Parathyroid adenoma (tissue), 2 donors: ENCODE measurements at regions not wholly inside any gene's neighbourhood (a gene's known extent, or its start where the extent isn't known, plus 50 kb on each side); places are given as distances from the start of the nearest gene placed in this dataset.

Source experiments
- H2AFZ ChIP-seq: fragments of 300-600 bp; sonication (generic); one replicate; pipeline ENCODE4 v1.7.0; 2017; ENCODE audit warnings: antibody characterized with exemption, mild to moderate bottlenecking
- H3K27ac ChIP-seq: fragments of 300-600 bp; sonication (generic); one replicate; pipeline ENCODE4 v1.7.0; 2017
- H3K27me3 ChIP-seq: fragments of 300-600 bp; sonication (generic); one replicate; pipeline ENCODE4 v1.7.0; 2017; ENCODE audit warnings: low read length; ENCODE audit not compliant: control insufficient read depth, insufficient read depth
- H3K36me3 ChIP-seq: fragments of 300-600 bp; sonication (generic); one replicate; pipeline ENCODE4 v1.7.0; 2017; ENCODE audit warnings: low read length; ENCODE audit not compliant: control insufficient read depth, insufficient read depth
- H3K4me1 ChIP-seq: fragments of 300-600 bp; sonication (generic); one replicate; pipeline ENCODE4 v1.7.0; 2017; ENCODE audit warnings: control low read depth
- H3K4me2 ChIP-seq: fragments of 300-600 bp; sonication (generic); one replicate; pipeline ENCODE4 v1.7.0; 2017; ENCODE audit warnings: low read length
- H3K4me3 ChIP-seq: fragments of 300-600 bp; sonication (generic); one replicate; pipeline ENCODE4 v1.7.0; 2017; ENCODE audit warnings: low read depth, low read length
- H3K79me2 ChIP-seq: fragments of 300-600 bp; sonication (generic); one replicate; pipeline ENCODE4 v1.7.0; 2017; ENCODE audit warnings: control low read depth
- H3K9ac ChIP-seq: fragments of 300-600 bp; sonication (generic); one replicate; pipeline ENCODE4 v1.7.0; 2017; ENCODE audit warnings: mild to moderate bottlenecking
- H3K9me3 ChIP-seq: fragments of 300-600 bp; sonication (generic); one replicate; pipeline ENCODE4 v1.7.0; 2017; ENCODE audit warnings: low read length; ENCODE audit not compliant: control insufficient read depth
- TF ChIP-seq, protein P1 (sequence below): fragments of 300-600 bp; sonication (generic); IDR thresholded peaks from one replicate; pipeline ENCODE4 v1.7.0; 2017; ENCODE audit warnings: antibody characterized with exemption, mild to moderate bottlenecking
- donor health status: primary hyperparathyroidism.

DNA sequence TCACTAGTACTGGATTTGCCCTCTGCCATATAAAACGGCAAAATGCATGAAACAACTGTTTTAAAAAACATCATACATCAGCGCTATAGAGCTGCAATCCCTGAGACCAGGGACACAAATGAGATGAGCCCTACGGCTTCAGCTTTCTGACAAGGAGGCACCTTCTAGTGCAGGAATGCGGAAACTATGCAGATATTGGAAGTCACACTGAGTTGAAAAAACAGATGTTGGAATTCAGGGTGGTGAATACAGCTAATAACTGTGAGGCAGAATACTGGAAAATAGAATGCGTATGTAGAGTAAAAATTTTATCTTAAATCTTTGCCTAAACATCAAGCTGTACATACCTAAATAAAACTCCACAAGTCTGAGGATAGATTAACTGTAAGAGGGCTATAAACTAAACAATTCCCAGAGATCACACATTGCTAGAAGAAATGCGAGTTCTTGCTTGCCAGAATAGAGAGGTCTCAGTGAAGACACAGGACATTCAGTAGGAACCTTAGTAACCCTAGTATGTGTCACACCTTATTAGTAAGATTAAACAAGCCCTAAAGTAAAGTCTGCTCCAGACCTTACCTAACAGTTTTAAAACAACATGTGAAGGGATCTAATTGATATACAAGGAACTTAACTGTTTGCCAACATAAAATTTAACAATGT lies 541.4 kb upstream of the DDX18 start:
- H3K79me2 ChIP-seq = no peaks in the 10 kb centered on the region
- H3K36me3 ChIP-seq = no peaks in the 10 kb centered on the region
- H3K4me1 ChIP-seq = no peaks in the 10 kb centered on the region
- TF ChIP-seq, protein P1, sequence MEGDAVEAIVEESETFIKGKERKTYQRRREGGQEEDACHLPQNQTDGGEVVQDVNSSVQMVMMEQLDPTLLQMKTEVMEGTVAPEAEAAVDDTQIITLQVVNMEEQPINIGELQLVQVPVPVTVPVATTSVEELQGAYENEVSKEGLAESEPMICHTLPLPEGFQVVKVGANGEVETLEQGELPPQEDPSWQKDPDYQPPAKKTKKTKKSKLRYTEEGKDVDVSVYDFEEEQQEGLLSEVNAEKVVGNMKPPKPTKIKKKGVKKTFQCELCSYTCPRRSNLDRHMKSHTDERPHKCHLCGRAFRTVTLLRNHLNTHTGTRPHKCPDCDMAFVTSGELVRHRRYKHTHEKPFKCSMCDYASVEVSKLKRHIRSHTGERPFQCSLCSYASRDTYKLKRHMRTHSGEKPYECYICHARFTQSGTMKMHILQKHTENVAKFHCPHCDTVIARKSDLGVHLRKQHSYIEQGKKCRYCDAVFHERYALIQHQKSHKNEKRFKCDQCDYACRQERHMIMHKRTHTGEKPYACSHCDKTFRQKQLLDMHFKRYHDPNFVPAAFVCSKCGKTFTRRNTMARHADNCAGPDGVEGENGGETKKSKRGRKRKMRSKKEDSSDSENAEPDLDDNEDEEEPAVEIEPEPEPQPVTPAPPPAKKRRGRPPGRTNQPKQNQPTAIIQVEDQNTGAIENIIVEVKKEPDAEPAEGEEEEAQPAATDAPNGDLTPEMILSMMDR = no peak
- no peak overlapping the region for H3K27ac ChIP-seq
- H2AFZ ChIP-seq = no peak overlapping the region
- H3K4me2 ChIP-seq = no peak overlapping the region
- no peaks in the 10 kb centered on the region for H3K27me3 ChIP-seq
- no peak overlapping the region for H3K4me3 ChIP-seq
- no peak overlapping the region for H3K9ac ChIP-seq
- H3K9me3 ChIP-seq = no peaks in the 10 kb centered on the region

DNA sequence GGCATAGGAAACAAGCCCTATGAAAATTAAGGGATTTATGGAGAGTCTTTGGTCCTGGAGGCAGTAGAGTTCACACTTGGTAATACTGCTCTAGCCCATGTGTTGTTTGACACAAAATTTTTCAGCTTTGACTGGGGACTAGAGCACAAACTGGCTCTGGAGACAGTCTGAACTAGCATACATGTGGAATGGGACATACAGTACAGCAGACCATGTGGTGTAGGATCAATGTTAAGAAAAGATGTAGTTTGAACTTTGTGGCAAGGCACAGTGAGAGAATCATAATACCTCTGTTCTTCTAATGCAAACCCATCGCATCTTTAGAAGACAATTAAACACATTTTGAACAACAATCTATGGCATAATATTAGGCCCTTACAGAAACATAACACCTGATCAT lies 521.5 kb upstream of the DDX18 start:
- H3K9ac ChIP-seq = no peak overlapping the region
- H3K9me3 ChIP-seq = no peaks in the 10 kb centered on the region
- no peaks in the 10 kb centered on the region for H3K36me3 ChIP-seq
- no peak overlapping the region for H2AFZ ChIP-seq
- TF ChIP-seq, protein P1 = no peak
- no peaks in the 10 kb centered on the region for H3K79me2 ChIP-seq
- H3K27me3 ChIP-seq = no peaks in the 10 kb centered on the region
- no peak overlapping the region for H3K27ac ChIP-seq
- H3K4me1 ChIP-seq = no peaks in the 10 kb centered on the region
- H3K4me2 ChIP-seq = no peak overlapping the region
- H3K4me3 ChIP-seq = no peak overlapping the region

DNA sequence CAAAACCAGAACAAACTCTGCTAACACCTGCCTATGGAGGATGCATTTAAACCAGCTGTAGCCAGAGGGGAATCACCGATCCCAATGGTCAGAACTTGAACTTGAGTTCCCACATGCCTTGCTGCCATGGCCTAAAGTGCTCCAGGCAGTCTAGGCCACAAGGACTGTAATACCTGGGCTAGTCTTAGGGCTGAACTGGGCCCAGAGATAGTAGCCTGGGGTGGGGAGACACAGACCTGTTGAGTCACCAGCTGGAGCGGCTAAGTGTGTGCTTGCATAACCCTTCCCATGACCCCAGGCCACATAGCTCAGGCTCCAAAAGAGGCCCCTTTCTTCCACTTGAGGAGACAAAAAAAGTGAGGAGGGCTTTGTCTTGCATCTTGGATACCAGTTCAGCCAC lies 515.0 kb upstream of the DDX18 start:
- Histone ChIP-seq H3K27ac (no peak overlapping the region), H3K4me1 (no peaks in the 10 kb centered on the region), H3K4me3 (no peak overlapping the region), H3K9ac (no peak overlapping the region), H3K27me3 (no peaks in the 10 kb centered on the region), H3K4me2 (no peak overlapping the region), H3K36me3 (no peaks in the 10 kb centered on the region), H2AFZ (no peak overlapping the region), H3K9me3 (no peaks in the 10 kb centered on the region), H3K79me2 (no peaks in the 10 kb centered on the region)
- TF ChIP-seq, protein P1 = no peak

DNA sequence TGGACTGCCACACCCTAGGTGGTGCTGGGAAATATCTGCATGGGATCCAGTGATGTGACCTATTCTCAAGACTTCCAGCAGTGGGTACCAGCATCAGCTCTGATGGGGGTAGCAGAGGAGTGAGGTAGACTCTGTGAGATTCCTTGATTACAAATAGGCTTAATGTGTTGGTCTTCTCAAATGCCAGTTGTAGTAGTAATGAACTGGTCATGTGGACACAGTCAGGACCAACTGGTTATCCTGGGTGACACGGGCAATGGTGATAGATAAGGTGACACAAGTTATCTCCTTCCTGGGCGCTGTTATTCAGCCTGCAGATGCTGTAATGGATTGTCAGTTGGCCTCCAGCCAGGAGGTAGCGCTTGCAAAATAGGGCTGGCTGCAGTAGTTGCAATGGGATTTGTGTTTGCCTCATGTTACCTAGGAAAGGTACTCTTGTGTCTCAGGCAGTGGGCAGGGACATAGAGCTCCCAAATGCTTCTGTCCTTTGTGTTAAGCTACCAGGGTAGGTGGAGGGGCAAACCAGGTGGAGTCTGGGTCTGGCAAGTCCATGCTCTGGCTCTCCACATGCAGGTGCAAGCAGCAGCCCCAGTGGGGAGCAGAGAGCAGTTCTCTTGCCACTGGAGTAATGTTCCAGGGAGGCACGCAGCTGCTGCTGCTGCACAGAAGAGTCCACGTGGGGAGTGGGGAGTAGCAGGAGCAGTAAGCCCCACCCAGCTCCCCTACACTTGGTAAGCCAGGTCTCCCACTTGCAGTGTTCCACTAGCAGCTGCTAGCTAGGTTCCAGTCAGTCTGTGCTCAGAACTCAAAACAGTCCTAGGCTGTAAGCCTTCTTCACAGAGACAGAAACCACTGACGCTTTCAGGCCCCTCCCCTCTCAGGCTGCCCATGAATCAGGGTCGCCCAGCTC lies 505.4 kb upstream of the DDX18 start:
- no peak overlapping the region for H3K4me3 ChIP-seq
- no peak overlapping the region for H3K4me2 ChIP-seq
- no peaks in the 10 kb centered on the region for H3K79me2 ChIP-seq
- H3K36me3 ChIP-seq = no peaks in the 10 kb centered on the region
- H3K27ac ChIP-seq = no peak overlapping the region
- no peak overlapping the region for H2AFZ ChIP-seq
- no peaks in the 10 kb centered on the region for H3K4me1 ChIP-seq
- H3K27me3 ChIP-seq = no peaks in the 10 kb centered on the region
- TF ChIP-seq, protein P1 = no peak
- H3K9ac ChIP-seq = no peak overlapping the region
- no peaks in the 10 kb centered on the region for H3K9me3 ChIP-seq
